NCI-H2227 (cell line): ENCODE measurements at regions not wholly inside any gene's neighbourhood (a gene's known extent, or its start where the extent isn't known, plus 50 kb on each side); places are given as distances from the start of the nearest gene placed in this dataset.
A peak's percentile ranks its signal among the peaks of the same experiment; 100 is the strongest.

Experiments used
- DNase-seq: peaks from one replicate; lab custom pipeline; 2025; ENCODE audit not compliant: unreplicated experiment; lab: John Stamatoyannopoulos, UW

DNA sequence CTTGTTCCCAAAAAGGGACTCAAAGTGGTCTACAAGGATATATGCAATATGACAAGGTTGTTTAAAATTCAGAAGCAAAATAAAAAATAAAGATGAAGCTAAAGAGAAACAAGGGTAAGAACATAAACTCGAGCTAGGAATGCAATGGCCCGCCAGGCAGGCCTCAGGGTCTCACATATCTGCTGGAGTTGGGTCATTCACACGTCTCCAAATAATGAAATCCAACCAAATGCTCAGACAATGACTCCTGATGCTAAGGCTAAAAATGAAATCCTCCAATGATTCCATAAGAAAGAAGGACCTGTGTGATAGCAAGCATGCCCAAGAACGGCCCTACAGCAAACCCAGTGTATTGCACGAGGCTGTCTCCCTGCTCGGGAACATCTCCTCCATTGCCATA, 153.3 kb upstream of the ETS2 start:
- DNase-seq: no peak

DNA sequence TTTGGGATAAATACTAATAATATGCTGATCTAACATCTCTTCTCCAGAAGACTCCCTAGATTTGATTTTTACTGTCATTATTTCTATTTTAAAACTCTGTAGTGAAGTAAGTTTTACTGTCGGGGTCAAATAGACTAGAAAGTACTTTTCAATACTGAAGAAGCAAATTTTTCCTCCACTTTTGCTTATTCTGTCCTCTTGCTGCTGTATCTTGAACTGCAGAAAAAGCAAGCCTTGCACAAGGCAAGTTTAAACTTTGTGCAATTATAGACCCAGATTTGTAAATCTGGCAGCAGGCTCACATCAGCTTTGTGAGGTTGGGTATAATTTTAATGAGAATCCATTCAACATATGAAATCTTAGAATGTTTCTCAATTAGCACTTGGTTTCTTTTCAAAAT, 151.1 kb upstream of the ETS2 start:
- DNase-seq: no peak

DNA sequence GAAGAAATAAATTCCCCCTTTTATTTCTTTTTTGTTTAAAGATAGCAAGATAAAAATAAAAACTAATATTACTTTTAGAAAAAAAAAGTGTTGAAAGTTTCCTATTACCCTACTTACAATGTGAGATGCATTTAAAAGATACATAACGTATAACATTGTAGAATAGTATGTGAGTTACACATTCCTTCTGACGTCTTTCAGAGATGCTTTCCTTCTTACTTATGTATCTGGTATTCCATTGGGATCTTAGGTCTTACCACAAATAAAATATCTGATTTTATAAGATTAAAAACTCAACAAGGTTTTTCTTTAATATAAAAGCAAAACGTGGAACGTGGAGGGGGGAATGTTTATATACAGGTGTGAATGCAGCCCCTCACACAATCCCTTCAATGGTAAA, 147.2 kb upstream of the ETS2 start:
- DNase-seq: no peak

DNA sequence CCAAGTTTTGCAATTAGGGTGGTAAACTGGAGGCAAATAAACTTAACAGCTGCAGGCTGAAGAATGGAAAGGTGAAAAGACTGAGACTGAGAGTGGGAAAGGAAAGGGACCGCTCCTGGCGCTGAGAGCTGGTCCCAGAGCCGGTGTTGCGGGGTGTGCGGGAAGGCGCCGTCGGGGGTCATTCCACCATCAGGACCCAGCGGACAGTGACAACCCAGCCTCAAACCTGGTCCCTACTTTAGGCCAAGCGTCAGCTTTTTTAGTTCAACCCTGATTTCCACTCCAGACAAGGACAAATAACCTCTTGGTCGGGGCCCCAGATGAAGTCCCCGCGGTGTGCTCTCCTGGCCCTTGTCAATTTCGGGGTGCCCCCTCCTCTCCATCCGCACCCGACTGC, 145.8 kb upstream of the ETS2 start:
- DNase-seq: no peak

DNA sequence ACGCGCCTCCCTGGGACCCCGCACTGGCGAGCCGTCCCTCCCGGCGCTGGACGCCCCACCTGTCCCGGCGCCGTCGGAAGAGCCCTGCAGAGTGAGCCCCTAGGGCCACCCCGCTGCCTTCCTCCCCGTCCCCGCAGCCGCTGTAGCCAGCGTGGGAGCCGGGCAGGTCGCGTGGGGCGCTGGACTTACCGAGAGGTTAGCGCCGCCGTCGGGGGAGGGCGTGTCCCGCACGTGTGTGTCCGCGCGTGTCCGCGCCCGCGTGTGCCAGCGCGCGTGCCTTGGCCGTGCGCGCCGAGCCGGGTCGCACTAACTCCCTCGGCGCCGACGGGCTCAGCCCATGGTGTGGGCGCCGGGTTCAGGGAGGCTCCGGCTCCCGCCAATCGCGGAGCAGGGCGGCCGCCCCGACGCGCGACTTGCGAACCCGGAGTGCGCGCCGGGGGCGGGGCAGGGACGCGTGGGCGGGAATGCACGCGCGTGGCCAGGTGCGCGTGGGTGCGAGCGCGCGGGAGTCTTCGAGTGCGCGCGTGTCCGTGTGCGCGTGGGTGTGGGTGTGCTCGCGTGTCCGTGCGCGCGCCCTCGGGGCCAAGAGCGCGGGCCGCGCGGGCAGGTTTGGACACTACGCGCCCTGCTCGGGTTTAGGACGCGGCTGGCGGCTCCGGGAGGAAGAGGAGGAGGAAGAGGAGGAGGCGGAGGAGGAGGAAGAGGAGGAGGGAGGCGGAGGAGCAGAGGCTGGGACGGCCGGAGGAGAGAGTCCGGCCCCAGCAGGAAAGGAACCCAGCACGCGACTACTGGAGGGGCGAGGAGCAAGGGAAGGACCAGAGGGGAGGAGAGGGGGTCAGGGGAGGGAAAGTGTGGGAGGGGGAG, 145.2 kb upstream of the ETS2 start:
- DNase-seq: peak; percentile 3

DNA sequence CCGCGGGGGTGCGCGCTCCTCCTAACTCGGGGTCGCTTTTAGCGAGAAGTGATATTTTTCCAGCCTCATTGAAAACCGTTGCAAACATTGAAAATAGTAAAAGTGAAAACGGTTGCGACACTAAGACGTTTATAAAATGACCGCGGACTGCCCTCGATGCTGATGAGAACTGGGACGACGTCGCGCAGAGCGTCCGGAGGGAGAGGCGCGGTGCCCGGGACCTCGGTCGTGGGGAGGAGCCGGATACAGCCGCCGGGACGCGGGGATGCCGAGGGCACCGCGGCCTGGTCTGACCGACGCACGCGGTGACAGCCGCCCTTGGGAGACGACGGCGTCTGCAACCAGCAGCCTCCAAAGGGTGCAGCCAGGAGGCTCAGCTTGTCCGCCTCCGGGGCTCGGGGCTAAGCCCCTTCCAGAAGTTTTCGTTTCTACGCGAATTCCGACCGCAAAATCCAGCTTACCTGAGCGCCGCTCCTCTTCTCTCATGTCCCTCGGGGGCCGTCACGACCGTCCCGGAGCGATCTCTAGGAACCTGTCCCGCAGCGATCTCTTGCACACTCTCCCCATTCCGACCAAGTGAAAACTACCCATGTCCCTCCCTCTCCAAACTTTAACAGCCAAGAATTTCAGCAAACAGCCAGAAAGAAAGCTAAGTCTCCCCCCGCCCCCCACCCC, 144.4 kb upstream of the ETS2 start:
- peak; percentile 13 for DNase-seq

DNA sequence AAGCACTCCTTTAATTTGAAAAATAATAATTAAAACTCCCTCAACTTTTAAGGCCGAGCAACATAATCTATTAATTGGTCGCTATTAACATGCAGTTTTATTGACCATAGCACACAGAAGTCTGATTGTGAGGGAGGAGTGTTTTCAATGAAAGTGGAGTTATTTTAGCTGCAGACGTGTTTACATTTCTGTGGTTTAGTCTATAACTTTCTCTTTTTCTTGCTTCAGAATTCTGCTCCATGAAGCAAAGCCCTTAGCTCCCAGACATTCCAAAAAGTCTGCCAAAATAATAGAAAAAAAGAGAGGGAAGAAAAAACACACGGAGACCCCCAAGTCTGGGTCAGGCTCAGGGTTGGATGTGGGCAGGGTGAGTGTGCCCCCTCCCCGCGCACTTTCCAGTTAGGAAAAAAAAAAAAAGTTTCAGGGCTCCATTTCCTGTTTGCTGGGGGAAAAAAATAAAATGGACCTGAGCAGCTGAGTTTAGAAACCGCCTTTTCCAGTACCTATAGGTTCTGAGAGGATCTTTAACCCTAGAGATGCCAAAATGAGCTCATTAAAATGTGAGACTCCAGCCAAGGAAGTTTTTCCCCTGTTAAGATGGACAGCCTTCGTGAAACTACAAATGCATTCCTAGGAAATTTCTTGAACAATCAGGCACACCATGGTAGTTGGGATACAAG, 143.7 kb upstream of the ETS2 start:
- DNase-seq: no peak

DNA sequence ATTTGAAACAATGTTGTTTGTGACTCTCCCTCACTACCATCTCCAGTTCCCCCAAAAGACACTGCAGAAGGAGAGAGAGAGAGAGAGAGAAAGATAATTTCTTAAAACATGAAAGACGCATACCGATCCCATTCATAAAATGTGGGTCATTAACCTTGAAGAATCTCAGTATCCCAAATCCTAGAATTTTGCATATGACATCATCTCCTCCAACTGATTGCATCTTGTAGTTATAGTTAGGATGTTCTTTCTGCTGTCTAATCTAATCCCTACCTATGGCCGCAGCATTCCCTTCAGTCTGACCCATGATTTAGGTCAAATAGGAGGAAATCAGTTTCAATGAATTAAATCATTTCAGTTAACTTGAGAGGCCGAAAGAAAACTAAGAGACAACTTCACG, 142.4 kb upstream of the ETS2 start:
- no peak for DNase-seq

DNA sequence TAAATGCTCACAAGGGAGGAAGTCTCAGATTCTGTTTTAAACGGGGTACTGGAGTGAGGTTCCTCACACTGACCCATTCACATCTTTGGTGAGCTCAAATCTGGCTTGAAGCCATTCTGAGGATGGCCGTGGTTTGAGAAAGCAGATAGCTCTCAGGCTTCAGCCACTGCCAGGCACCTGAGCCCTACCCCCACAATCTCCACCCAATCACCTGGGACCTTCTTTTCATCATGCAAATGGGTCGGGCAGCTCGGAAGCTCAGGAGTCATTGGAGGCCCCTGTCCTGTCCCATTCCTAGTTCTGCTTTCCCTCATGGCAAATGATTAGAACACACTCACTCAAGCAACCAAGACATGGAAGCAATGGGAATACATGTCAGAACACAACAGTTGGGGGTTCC, 141.4 kb upstream of the ETS2 start:
- DNase-seq: no peak

DNA sequence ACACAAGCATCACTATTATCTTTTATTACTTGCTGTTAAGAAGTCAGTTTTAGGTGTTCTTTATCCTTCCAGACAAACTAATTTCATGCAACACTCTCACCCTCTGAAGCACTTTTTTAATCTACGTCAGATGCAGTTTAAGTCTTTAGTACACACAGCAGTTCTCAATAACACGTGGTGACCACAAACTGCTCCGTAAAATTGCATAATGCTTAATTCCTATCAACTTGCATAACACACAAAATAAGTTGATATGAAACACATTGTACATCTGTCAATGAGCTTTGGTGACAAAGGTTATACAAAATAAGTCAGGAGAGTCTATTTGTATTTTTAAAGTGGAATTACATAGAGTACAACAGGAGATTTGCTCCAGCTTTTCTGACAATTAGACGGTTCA, 140.9 kb upstream of the ETS2 start:
- DNase-seq: no peak

DNA sequence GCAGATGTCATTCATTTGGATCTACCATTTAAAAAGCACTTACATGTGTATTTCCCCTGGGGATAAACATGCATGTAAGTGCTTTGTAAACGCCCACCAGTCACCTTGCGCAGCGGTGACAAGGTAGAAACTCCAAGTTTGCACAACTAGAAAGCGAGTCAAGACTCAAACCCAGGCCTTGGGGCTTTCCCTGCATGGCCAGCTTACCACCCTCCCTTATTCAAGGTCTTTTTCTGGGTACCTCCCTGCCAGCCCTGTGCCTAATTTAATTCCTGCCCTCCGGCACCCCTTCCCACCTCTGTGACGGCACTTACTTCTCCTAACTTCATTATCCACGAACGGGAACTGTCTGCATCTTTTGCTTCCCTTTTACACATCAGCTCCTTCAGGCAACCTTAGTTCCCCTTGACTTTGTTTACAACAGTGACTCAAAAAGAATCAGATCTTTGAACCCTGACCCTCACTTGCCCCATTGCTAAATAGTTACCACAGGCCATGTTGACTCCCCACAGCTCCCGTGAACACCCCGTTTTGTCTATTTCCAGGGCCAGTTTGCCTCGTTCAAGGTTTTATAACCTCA, 138.3 kb upstream of the ETS2 start:
- no peak for DNase-seq

DNA sequence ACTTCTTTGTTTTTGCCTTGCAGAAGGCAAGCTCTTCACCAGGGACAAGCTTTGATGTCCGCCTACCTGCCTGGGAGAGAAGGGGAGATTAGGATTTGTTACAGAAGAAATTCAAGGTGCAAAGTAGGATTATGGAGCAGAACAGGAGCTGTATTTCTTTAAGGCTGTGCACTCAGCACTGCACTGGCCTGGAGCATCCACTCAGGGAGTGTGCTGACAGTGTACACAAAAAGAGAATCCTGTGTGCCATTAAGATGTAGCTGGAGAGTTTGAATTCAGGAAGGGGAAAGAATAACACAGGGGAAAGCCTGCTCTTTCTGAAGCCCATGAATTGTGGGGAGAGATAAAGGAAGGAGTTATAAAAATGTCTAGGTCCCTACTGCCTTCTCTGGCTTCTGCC, 137.7 kb upstream of the ETS2 start:
- DNase-seq: no peak

DNA sequence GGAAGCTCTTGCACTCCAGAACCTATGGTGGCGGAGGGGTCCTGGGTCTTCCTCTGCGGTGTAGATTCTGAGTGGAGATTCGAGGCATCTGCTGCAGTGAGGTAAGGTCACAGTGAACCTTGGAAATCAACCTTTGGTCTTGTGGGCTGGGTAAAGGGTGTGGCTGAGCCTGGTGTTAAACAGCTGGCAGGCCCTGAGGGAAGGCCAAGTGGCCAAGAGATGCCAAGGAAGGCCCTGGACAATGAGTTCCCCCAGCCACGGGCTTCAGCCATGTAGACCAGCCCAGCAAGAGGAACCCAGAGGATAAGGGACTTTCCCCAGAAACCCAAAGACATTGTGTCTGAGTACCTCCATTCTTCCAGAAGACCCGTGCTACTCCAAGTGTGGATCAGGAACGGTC, 137.2 kb upstream of the ETS2 start:
- DNase-seq: no peak

DNA sequence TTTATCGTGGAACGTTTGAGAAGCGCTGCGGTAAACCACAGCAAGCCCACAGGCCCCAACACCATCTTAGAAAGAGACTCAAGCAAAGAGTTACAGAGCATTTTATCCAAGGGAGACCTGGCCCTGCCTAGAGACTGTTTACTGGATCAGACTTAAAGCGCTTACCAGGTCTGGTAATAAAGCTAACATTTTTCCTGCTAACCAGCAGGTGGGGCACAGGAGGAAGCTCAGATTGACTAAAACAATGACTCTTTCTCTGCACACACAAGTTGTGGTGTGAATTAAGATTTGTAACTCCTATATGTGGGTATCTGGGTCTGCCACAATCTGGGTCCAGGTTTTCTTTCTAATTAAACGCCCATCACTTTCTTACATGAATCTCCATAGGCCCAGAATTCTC, 136.5 kb upstream of the ETS2 start:
- DNase-seq: peak; percentile 24

DNA sequence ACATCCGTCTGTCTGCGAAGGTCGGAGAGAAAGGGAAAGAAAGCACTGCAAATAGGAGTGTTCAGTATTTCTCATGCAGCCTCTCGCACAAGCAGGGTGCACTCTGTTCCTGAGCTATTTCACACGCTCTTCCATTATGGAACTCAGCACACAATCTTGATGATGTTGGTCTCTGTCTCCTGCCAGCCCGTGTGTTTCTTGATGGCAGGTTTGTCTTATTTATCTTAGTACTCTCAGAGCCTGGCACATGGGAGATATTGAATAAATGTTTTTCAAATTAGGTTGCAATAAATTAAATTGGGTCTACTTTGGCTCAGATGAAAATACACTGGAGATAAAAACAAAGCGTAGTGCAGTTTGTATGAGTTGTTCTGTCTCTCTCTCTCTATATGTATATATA, 134.9 kb upstream of the ETS2 start:
- no peak for DNase-seq

DNA sequence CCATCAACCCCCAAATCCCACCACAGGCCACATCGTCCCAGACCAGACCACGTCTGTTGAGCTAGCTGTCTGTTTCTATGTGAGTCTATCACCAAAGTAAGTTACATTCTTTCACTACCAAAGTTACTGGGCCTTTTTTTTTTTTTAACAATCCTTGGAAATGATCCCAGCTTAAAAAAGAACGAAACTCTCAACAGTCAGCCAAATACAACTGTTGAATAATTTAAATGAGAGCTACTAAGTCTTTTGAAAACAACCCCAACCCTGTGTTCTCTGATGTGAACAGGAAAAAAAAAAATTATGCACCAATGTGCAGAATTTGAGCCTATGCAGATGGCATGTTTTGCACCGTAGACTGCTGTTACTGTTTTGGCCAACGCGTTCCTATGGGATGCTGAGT, 134.0 kb upstream of the ETS2 start:
- no peak for DNase-seq

DNA sequence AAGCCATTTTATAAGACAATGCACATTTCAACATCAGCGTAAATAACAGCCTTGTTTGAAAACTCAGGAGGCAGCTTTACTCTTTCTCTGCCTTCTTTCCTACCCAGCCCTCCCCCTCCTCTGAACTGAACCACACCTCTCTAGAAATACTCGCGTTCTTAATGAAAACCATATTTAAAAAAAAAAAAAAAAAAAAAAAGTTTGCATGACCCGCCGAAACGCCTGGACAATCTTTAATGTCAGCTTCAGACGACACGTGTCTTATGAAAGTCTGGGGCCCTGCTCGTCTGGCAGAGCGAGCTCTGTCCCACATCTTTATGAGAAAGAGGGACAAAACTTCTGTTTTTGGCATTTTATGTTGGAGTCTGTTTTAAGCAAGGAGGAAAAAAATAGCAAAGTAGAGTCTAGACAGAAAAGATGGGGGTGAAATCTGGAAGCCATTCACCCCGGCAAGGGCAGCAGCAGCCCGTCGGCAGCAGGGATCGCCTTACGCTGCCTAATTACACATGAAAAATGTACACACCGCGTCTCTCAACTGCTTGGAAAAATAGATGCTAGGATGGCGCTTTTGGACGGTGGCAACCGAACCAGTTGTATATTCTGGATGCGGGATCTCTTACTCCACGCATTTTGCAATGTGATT, 130.4 kb upstream of the ETS2 start:
- peak; percentile 7 for DNase-seq

DNA sequence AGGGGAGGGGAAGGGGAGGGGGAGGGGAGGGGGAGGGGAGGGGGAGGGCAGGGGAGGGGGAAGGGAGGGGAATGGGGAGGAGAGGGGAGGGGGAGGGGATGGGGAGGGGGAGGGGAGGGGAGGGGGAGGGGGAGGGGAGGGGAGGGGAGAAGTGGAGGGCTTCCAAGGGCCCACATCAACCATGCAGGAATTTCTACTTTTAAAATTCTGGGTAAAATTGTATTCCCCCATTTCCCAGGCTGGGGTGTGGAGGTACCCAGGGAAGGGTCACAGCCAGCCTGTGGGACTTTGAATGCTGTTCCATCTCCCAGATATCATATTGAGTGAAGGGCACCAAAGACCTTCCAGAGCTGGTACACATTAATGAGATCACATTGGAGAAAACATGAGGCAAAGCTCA, 126.9 kb upstream of the ETS2 start:
- DNase-seq: no peak

DNA sequence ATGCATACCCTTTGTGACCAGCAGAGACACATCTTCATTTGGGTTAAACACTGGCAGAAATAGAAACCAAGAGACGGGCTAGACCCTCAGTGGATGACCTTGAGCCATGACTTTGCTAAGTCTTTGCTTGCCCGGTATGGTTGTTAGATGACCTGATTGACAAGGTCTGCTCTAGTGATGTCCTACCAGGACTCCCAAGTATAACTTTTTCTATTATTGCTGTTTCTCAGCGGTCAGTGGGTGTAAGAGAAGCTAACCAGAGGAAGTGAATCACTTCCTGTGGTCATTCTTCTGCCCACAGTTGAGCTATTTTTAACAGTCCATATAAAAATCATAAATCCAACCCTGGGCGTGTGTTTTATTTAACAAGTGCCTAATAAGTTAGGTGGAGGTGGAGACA, 126.2 kb upstream of the ETS2 start:
- DNase-seq: no peak

DNA sequence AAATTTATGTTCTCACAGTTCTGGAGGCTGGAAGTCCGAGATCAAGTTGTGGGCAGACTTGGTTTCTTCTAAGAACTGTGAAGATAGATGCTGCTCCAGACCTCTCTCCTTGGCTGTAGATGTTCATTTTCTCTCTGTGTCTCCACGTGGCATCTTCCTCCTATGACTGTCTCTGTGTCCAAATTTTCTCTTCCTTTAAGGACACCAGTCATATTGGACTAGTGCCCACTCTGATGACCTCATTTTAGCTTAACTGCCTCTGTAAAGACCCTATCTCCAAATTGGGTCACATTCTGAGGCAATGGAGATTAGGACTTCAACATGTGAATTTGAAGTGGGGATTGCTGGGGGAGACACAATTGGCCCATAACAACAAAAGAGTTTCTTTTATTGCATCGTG, 125.3 kb upstream of the ETS2 start:
- DNase-seq: no peak

DNA sequence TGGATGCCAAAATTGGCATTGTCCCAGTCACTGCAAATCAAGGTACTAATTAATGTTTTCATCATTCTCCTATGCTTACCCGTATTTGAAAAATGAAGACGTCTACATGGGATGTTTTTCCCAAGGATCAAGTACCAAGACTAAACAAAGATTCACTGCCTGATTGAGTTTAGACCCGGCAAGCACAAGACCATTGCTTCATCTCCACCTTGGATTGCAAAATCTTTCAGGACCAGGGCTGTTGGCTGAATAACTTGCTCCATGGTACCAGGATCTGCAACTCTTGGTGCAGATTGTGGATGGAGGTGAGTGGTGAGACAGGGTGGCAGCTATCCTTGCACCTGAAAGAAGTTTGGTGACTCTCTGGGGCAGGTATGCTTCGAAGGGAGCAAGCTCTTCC, 122.5 kb upstream of the ETS2 start:
- no peak for DNase-seq
